ENCODE measurements at regions not wholly inside any gene's neighbourhood (a gene's known extent, or its start where the extent isn't known, plus 50 kb on each side); places are given as distances from the start of the nearest gene placed in this dataset.

- H3K4me3 ChIP-seq (ENCODE audit: low read depth, low read length), result no peak overlapping the region
- no peaks in the 10 kb centered on the region for H3K9me3 ChIP-seq (ENCODE audit: control insufficient read depth, insufficient read depth, low read length)
- ChIA-PET POLR2A (no interaction called here), CTCF (no interaction called here)
- no peak for TF ChIP-seq CTCF (IDR thresholded peaks at IDR 0.05; ENCODE audit: low read depth, low read length)
- H3K27ac ChIP-seq (ENCODE audit: low read depth, low read length), result no peak overlapping the region
- H3K27me3 ChIP-seq (ENCODE audit: control insufficient read depth, insufficient read depth, low read length), result no peaks in the 10 kb centered on the region
- no peak for DNase-seq (ENCODE audit: low read depth, low spot score)
These were observed 1815.5 kb downstream of the SLITRK5 start for GRCh38 chr13:89486709-89487108.

GRCh38 chr13:89490661-89491060, 1819.5 kb downstream of the SLITRK5 start:
- Histone ChIP-seq H3K4me3 (ENCODE audit: low read depth, low read length) (no peak overlapping the region), H3K9me3 (ENCODE audit: control insufficient read depth, insufficient read depth, low read length) (no peaks in the 10 kb centered on the region), H3K27me3 (ENCODE audit: control insufficient read depth, insufficient read depth, low read length) (no peaks in the 10 kb centered on the region), H3K27ac (ENCODE audit: low read depth, low read length) (no peak overlapping the region)
- TF ChIP-seq CTCF (IDR thresholded peaks at IDR 0.05; ENCODE audit: low read depth, low read length), result no peak
- POLR2A ChIA-PET, result no interaction called here
- DNase-seq (ENCODE audit: low read depth, low spot score), result no peak
- CTCF ChIA-PET, result no interaction called here

GRCh38 chr13:89496478-89496877, 1825.3 kb downstream of the SLITRK5 start:
- H3K9me3 ChIP-seq (ENCODE audit: control insufficient read depth, insufficient read depth, low read length), result no peaks in the 10 kb centered on the region
- no peak for DNase-seq (ENCODE audit: low read depth, low spot score)
- no peak overlapping the region for H3K27ac ChIP-seq (ENCODE audit: low read depth, low read length)
- CTCF ChIA-PET, result no interaction called here
- H3K4me3 ChIP-seq (ENCODE audit: low read depth, low read length), result no peak overlapping the region
- no peak for TF ChIP-seq CTCF (IDR thresholded peaks at IDR 0.05; ENCODE audit: low read depth, low read length)
- POLR2A ChIA-PET, result no interaction called here
- no peaks in the 10 kb centered on the region for H3K27me3 ChIP-seq (ENCODE audit: control insufficient read depth, insufficient read depth, low read length)

- CTCF ChIA-PET, result no interaction called here
- DNase-seq (ENCODE audit: low read depth, low spot score), result no peak
- Histone ChIP-seq H3K4me3 (ENCODE audit: low read depth, low read length) (no peak overlapping the region), H3K27me3 (ENCODE audit: control insufficient read depth, insufficient read depth, low read length) (no peaks in the 10 kb centered on the region), H3K9me3 (ENCODE audit: control insufficient read depth, insufficient read depth, low read length) (no peaks in the 10 kb centered on the region), H3K27ac (ENCODE audit: low read depth, low read length) (no peak overlapping the region)
- POLR2A ChIA-PET, result no interaction called here
- TF ChIP-seq CTCF (IDR thresholded peaks at IDR 0.05; ENCODE audit: low read depth, low read length), result no peak
These were observed 1826.5 kb downstream of the SLITRK5 start for GRCh38 chr13:89497658-89498057.

GRCh38 chr13:89502286-89502685, 1831.1 kb downstream of the SLITRK5 start:
- DNase-seq (ENCODE audit: low read depth, low spot score), result no peak
- Histone ChIP-seq H3K27ac (ENCODE audit: low read depth, low read length) (no peak overlapping the region), H3K9me3 (ENCODE audit: control insufficient read depth, insufficient read depth, low read length) (no peaks in the 10 kb centered on the region), H3K27me3 (ENCODE audit: control insufficient read depth, insufficient read depth, low read length) (no peaks in the 10 kb centered on the region), H3K4me3 (ENCODE audit: low read depth, low read length) (no peak overlapping the region)
- CTCF ChIA-PET, result no interaction called here
- no peak for TF ChIP-seq CTCF (IDR thresholded peaks at IDR 0.05; ENCODE audit: low read depth, low read length)
- POLR2A ChIA-PET, result no interaction called here

All from AG04450 (cell line).